ENCODE measurements at regions not wholly inside any gene's neighbourhood (a gene's known extent, or its start where the extent isn't known, plus 50 kb on each side); places are given as distances from the start of the nearest gene placed in this dataset.
"Not testable (repeated sequence)": the region's sequence is repeated elsewhere in the genome, so short reads cannot be mapped to it uniquely, and the experiment has no call there.

- no peaks in the 10 kb centered on the region for H3K36me3 ChIP-seq
- H3K27me3 ChIP-seq (replicated peaks), result no peaks in the 10 kb centered on the region
- no peak overlapping the region for H3K4me3 ChIP-seq
- H3K9me3 ChIP-seq (replicated peaks), result no peaks in the 10 kb centered on the region
- DNase-seq (ENCODE audit: low read depth in 1 of 2, low spot score in 2 of 2), result no peak
- no peak overlapping the region for H3K27ac ChIP-seq
- no peaks in the 10 kb centered on the region for H3K4me1 ChIP-seq (replicated peaks)
Measured at GRCh38 chrX:85591536-85591935, 212.1 kb upstream of the POF1B start.

- no peak overlapping the region for H3K27ac ChIP-seq
- no peaks in the 10 kb centered on the region for H3K9me3 ChIP-seq (replicated peaks)
- no peak for DNase-seq (ENCODE audit: low read depth in 1 of 2, low spot score in 2 of 2)
Measured at GRCh38 chrX:85590638-85591037, 211.2 kb upstream of the POF1B start.

GRCh38 chrX:85573801-85574200 is 194.3 kb upstream of the POF1B start:
- H3K27ac ChIP-seq, result no peak overlapping the region
- no peaks in the 10 kb centered on the region for H3K36me3 ChIP-seq
- H3K9me3 ChIP-seq (replicated peaks), result no peaks in the 10 kb centered on the region
- no peak overlapping the region for H3K4me3 ChIP-seq
- DNase-seq (ENCODE audit: low read depth in 1 of 2, low spot score in 2 of 2), result no peak
- no peaks in the 10 kb centered on the region for H3K27me3 ChIP-seq (replicated peaks)
- no peaks in the 10 kb centered on the region for H3K4me1 ChIP-seq (replicated peaks)

More at GRCh38 chrX:85590638-85591037, 211.2 kb upstream of the POF1B start:
- Histone ChIP-seq H3K36me3 (no peaks in the 10 kb centered on the region), H3K27me3 (replicated peaks) (no peaks in the 10 kb centered on the region), H3K4me3 (no peak overlapping the region), H3K4me1 (replicated peaks) (no peaks in the 10 kb centered on the region)

GRCh38 chrX:85570496-85570895 is 191.0 kb upstream of the POF1B start:
- H3K4me1 ChIP-seq (replicated peaks), result no peaks in the 10 kb centered on the region
- H3K9me3 ChIP-seq (replicated peaks), result no peaks in the 10 kb centered on the region
- no peaks in the 10 kb centered on the region for H3K27me3 ChIP-seq (replicated peaks)

GRCh38 chrX:85569686-85570085 is 190.2 kb upstream of the POF1B start:
- DNase-seq (ENCODE audit: low read depth in 1 of 2, low spot score in 2 of 2), result no peak
- Histone ChIP-seq H3K9me3 (replicated peaks) (no peaks in the 10 kb centered on the region), H3K4me3 (no peak overlapping the region), H3K27me3 (replicated peaks) (no peaks in the 10 kb centered on the region), H3K36me3 (no peaks in the 10 kb centered on the region), H3K4me1 (replicated peaks) (no peaks in the 10 kb centered on the region), H3K27ac (no peak overlapping the region)

More at GRCh38 chrX:85570496-85570895, 191.0 kb upstream of the POF1B start:
- Histone ChIP-seq H3K27ac (no peak overlapping the region), H3K4me3 (no peak overlapping the region), H3K36me3 (no peaks in the 10 kb centered on the region)
- no peak for DNase-seq (ENCODE audit: low read depth in 1 of 2, low spot score in 2 of 2)

GRCh38 chrX:85569096-85569495 is 189.6 kb upstream of the POF1B start:
- DNase-seq (ENCODE audit: low read depth in 1 of 2, low spot score in 2 of 2), result no peak
- Histone ChIP-seq H3K36me3 (no peaks in the 10 kb centered on the region), H3K9me3 (replicated peaks) (no peaks in the 10 kb centered on the region), H3K4me3 (no peak overlapping the region), H3K4me1 (replicated peaks) (no peaks in the 10 kb centered on the region), H3K27ac (no peak overlapping the region), H3K27me3 (replicated peaks) (no peaks in the 10 kb centered on the region)

GRCh38 chrX:85561231-85561630 is 181.8 kb upstream of the POF1B start:
- Histone ChIP-seq H3K36me3 (no peaks in the 10 kb centered on the region), H3K9me3 (replicated peaks) (no peaks in the 10 kb centered on the region), H3K27ac (no peak overlapping the region), H3K4me3 (no peak overlapping the region), H3K27me3 (replicated peaks) (no peaks in the 10 kb centered on the region), H3K4me1 (replicated peaks) (no peaks in the 10 kb centered on the region)
- no peak for DNase-seq (ENCODE audit: low read depth in 1 of 2, low spot score in 2 of 2)

GRCh38 chrX:85544609-85545008 is 165.1 kb upstream of the POF1B start:
- Histone ChIP-seq H3K4me1 (replicated peaks) (no peaks in the 10 kb centered on the region), H3K27ac (no peak overlapping the region), H3K9me3 (replicated peaks) (no peaks in the 10 kb centered on the region), H3K36me3 (no peaks in the 10 kb centered on the region), H3K4me3 (no peak overlapping the region), H3K27me3 (replicated peaks) (no peaks in the 10 kb centered on the region)
- no peak for DNase-seq (ENCODE audit: low read depth in 1 of 2, low spot score in 2 of 2)

GRCh38 chrX:85543866-85544265 is 164.4 kb upstream of the POF1B start:
- H3K36me3 ChIP-seq, result no peaks in the 10 kb centered on the region
- H3K9me3 ChIP-seq (replicated peaks), result no peaks in the 10 kb centered on the region
- no peak for DNase-seq (ENCODE audit: low read depth in 1 of 2, low spot score in 2 of 2)
- H3K4me3 ChIP-seq, result no peak overlapping the region
- no peaks in the 10 kb centered on the region for H3K4me1 ChIP-seq (replicated peaks)
- no peak overlapping the region for H3K27ac ChIP-seq
- no peaks in the 10 kb centered on the region for H3K27me3 ChIP-seq (replicated peaks)

- H3K9me3 ChIP-seq (replicated peaks), result not testable (repeated sequence)
Measured at GRCh38 chrX:85529141-85529540, 149.7 kb upstream of the POF1B start.

GRCh38 chrX:85517994-85518718 is 138.7 kb upstream of the POF1B start:
- no peak for DNase-seq (ENCODE audit: low read depth in 1 of 2, low spot score in 2 of 2)
- no peak overlapping the region for H3K27ac ChIP-seq
- H3K4me3 ChIP-seq, result no peak overlapping the region
- H3K27me3 ChIP-seq (replicated peaks), result no peaks in the 10 kb centered on the region
- no peaks in the 10 kb centered on the region for H3K36me3 ChIP-seq
- H3K9me3 ChIP-seq (replicated peaks), result no peaks in the 10 kb centered on the region
- no peaks in the 10 kb centered on the region for H3K4me1 ChIP-seq (replicated peaks)

More at GRCh38 chrX:85529141-85529540, 149.7 kb upstream of the POF1B start:
- H3K4me1 ChIP-seq (replicated peaks); H3K36me3 ChIP-seq; H3K27ac ChIP-seq; H3K27me3 ChIP-seq (replicated peaks); H3K4me3 ChIP-seq; DNase-seq (ENCODE audit: low read depth in 1 of 2, low spot score in 2 of 2): not testable (repeated sequence)

- Histone ChIP-seq H3K27me3 (replicated peaks) (no peaks in the 10 kb centered on the region), H3K27ac (no peak overlapping the region), H3K36me3 (no peaks in the 10 kb centered on the region), H3K4me3 (no peak overlapping the region), H3K9me3 (replicated peaks) (no peaks in the 10 kb centered on the region), H3K4me1 (replicated peaks) (no peaks in the 10 kb centered on the region)
- DNase-seq (ENCODE audit: low read depth in 1 of 2, low spot score in 2 of 2), result no peak
Measured at GRCh38 chrX:85516131-85516530, 136.7 kb upstream of the POF1B start.

- Histone ChIP-seq H3K9me3 (replicated peaks) (no peaks in the 10 kb centered on the region), H3K4me1 (replicated peaks) (no peaks in the 10 kb centered on the region), H3K4me3 (no peak overlapping the region), H3K27me3 (replicated peaks) (no peaks in the 10 kb centered on the region), H3K27ac (no peak overlapping the region), H3K36me3 (no peaks in the 10 kb centered on the region)
- no peak for DNase-seq (ENCODE audit: low read depth in 1 of 2, low spot score in 2 of 2)
Measured at GRCh38 chrX:85506871-85507270, 127.4 kb upstream of the POF1B start.

- DNase-seq (ENCODE audit: low read depth in 1 of 2, low spot score in 2 of 2), result no peak
- H3K36me3 ChIP-seq, result no peaks in the 10 kb centered on the region
- H3K27me3 ChIP-seq (replicated peaks), result no peaks in the 10 kb centered on the region
- H3K4me1 ChIP-seq (replicated peaks), result no peaks in the 10 kb centered on the region
- no peaks in the 10 kb centered on the region for H3K9me3 ChIP-seq (replicated peaks)
- H3K4me3 ChIP-seq, result no peak overlapping the region
- H3K27ac ChIP-seq, result no peak overlapping the region
Measured at GRCh38 chrX:85505801-85506200, 126.3 kb upstream of the POF1B start.

- H3K36me3 ChIP-seq, result no peaks in the 10 kb centered on the region
- no peak for DNase-seq (ENCODE audit: low read depth in 1 of 2, low spot score in 2 of 2)
- no peaks in the 10 kb centered on the region for H3K9me3 ChIP-seq (replicated peaks)
- no peaks in the 10 kb centered on the region for H3K27me3 ChIP-seq (replicated peaks)
- no peak overlapping the region for H3K4me3 ChIP-seq
- H3K4me1 ChIP-seq (replicated peaks), result no peaks in the 10 kb centered on the region
- H3K27ac ChIP-seq, result no peak overlapping the region
Measured at GRCh38 chrX:85504381-85504780, 124.9 kb upstream of the POF1B start.
